AG09319 (cell line): ENCODE measurements at regions not wholly inside any gene's neighbourhood (a gene's known extent, or its start where the extent isn't known, plus 50 kb on each side); places are given as distances from the start of the nearest gene placed in this dataset.
"Not testable (repeated sequence)": the region's sequence is repeated elsewhere in the genome, so short reads cannot be mapped to it uniquely, and the experiment has no call there.

Experiments
- DNase-seq: peaks from one replicate; pipeline ENCODE4 v3.0.0-alpha.2; 2010; ENCODE audit warnings: low read depth; ENCODE audit errors: extremely low read depth
- CTCF ChIP-seq: IDR thresholded peaks from 2 replicates; pipeline ENCODE4 v1.5.1; 2011; ENCODE audit warnings: low read depth, mild to moderate bottlenecking, inconsistent platforms, low read length, moderate library complexity

- DNase-seq = no peak
- TF ChIP-seq CTCF = no peak
These were observed 227.2 kb upstream of the KIAA1217 start for GRCh38 chr10:23981520-23982309.

GRCh38 chr10:23984405-23984804, 224.5 kb upstream of the KIAA1217 start:
- DNase-seq = not testable (repeated sequence)

- no peak for DNase-seq
- TF ChIP-seq CTCF = no peak
These were observed 220.9 kb upstream of the KIAA1217 start for GRCh38 chr10:23988006-23988405.

GRCh38 chr10:23994459-23995046, 214.4 kb upstream of the KIAA1217 start:
- DNase-seq = peak; percentile 3
- peak; percentile 88 for TF ChIP-seq CTCF

- DNase-seq = no peak
- TF ChIP-seq CTCF = no peak
These were observed 209.5 kb upstream of the KIAA1217 start for GRCh38 chr10:23999445-23999844.

GRCh38 chr10:24000271-24000813, 208.6 kb upstream of the KIAA1217 start:
- no peak for DNase-seq

GRCh38 chr10:24006741-24007140, 202.2 kb upstream of the KIAA1217 start:
- TF ChIP-seq CTCF = no peak
- no peak for DNase-seq

More at GRCh38 chr10:24000271-24000813, 208.6 kb upstream of the KIAA1217 start:
- no peak for TF ChIP-seq CTCF

- no peak for DNase-seq
- no peak for TF ChIP-seq CTCF
These were observed 201.6 kb upstream of the KIAA1217 start for GRCh38 chr10:24007359-24007758.
